OCI-LY3 (cell line): ENCODE measurements at regions not wholly inside any gene's neighbourhood (a gene's known extent, or its start where the extent isn't known, plus 50 kb on each side); places are given as distances from the start of the nearest gene placed in this dataset.

Source experiments
- H2AFZ ChIP-seq: fragments of 200-600, 300-600 bp; shearing (Covaris generic); 2 replicates; pipeline ENCODE4 v1.6.0; 2014; ENCODE audit warnings: antibody characterized with exemption, low read depth, low read length
- H3K27ac ChIP-seq: fragments of 200-600, 300-600 bp; sonication (generic); 2 replicates; pipeline ENCODE4 v1.5.1; 2014; ENCODE audit warnings: mild to moderate bottlenecking, low read length, moderate library complexity, mixed read lengths
- H3K27me3 ChIP-seq: fragments of 200-600, 300-600 bp; sonication (generic); 2 replicates; pipeline ENCODE4 v1.6.1; 2014; ENCODE audit warnings: low read depth, low read length, mixed read lengths
- H3K36me3 ChIP-seq: fragments of 200-600, 300-600 bp; sonication (generic); replicated peaks from 2 replicates; pipeline ENCODE3; 2014; ENCODE audit warnings: low read depth, low read length, mixed read lengths
- H3K4me1 ChIP-seq: fragments of 300-600, 200-600 bp; sonication (generic); 2 replicates; pipeline ENCODE4 v1.6.1; 2014; ENCODE audit warnings: low read length, mixed read lengths
- H3K4me2 ChIP-seq: fragments of 200-600, 300-600 bp; sonication (generic); 2 replicates; pipeline ENCODE4 v1.6.1; 2014; ENCODE audit warnings: low read length, mixed read lengths
- H3K4me3 ChIP-seq: fragments of 300-600, 200-600 bp; sonication (generic); 2 replicates; pipeline ENCODE4 v1.5.1; 2014; ENCODE audit warnings: antibody characterized with exemption, mild to moderate bottlenecking, low read length, moderate library complexity
- H3K79me2 ChIP-seq: fragments of 300-600, 200-600 bp; shearing (Covaris generic); 2 replicates; pipeline ENCODE4 v1.6.1; 2014; ENCODE audit warnings: mild to moderate bottlenecking, low read length, mixed read lengths
- H3K9ac ChIP-seq: fragments of 300-600, 200-600 bp; shearing (Covaris generic); 2 replicates; pipeline ENCODE4 v1.6.0; 2014; ENCODE audit warnings: mild to moderate bottlenecking, low read length, moderate library complexity
- H3K9me3 ChIP-seq: fragments of 200-600, 300-600 bp; shearing (Covaris generic); 2 replicates; pipeline ENCODE4 v1.6.1; 2014; ENCODE audit warnings: low read length, mixed read lengths; ENCODE audit not compliant: insufficient read depth
- H4K20me1 ChIP-seq: fragments of 200-600, 300-600 bp; sonication (generic); 2 replicates; pipeline ENCODE4 v1.6.1; 2016; ENCODE audit warnings: low read length, mixed read lengths; ENCODE audit not compliant: insufficient read depth
- CTCF ChIP-seq: fragments of 200-600, 300-600 bp; sonication (generic); IDR thresholded peaks from 2 replicates; pipeline ENCODE4 v1.5.1; 2014; ENCODE audit warnings: antibody characterized with exemption, low read length, low read depth
- EZH2phosphoT487 ChIP-seq: fragments of 200-600 bp; shearing (Covaris generic); IDR thresholded peaks from 2 replicates; pipeline ENCODE4 v1.6.1; 2018; ENCODE audit warnings: antibody characterized with exemption, mixed run types, low read depth

- Histone ChIP-seq H3K4me2 (no peak overlapping the region), H3K9ac (no peak overlapping the region), H3K36me3 (no peaks in the 10 kb centered on the region), H3K27ac (no peak overlapping the region), H3K27me3 (no peaks in the 10 kb centered on the region), H3K9me3 (no peaks in the 10 kb centered on the region), H3K79me2 (no peaks in the 10 kb centered on the region), H2AFZ (no peak overlapping the region), H4K20me1 (no peaks in the 10 kb centered on the region), H3K4me3 (no peak overlapping the region), H3K4me1 (no peaks in the 10 kb centered on the region)
- TF ChIP-seq CTCF (no peak), EZH2phosphoT487 (no peak)
Observed at GRCh38 chr5:166088389-166089039, 2202.9 kb upstream of the WWC1 start.

- Histone ChIP-seq H3K4me3 (no peak overlapping the region), H3K9me3 (no peaks in the 10 kb centered on the region), H3K4me2 (no peak overlapping the region), H3K36me3 (no peaks in the 10 kb centered on the region), H2AFZ (no peak overlapping the region), H4K20me1 (no peaks in the 10 kb centered on the region), H3K27me3 (no peaks in the 10 kb centered on the region), H3K27ac (no peak overlapping the region), H3K4me1 (no peaks in the 10 kb centered on the region), H3K79me2 (no peaks in the 10 kb centered on the region), H3K9ac (no peak overlapping the region)
- no peak for TF ChIP-seq EZH2phosphoT487
- no peak for TF ChIP-seq CTCF
Observed at GRCh38 chr5:166091931-166092330, 2199.5 kb upstream of the WWC1 start.

GRCh38 chr5:166093312-166093711 lies 2198.1 kb upstream of the WWC1 start:
- Histone ChIP-seq H3K27ac (no peak overlapping the region), H4K20me1 (no peaks in the 10 kb centered on the region), H3K79me2 (no peaks in the 10 kb centered on the region), H3K9ac (no peak overlapping the region), H3K4me3 (no peak overlapping the region), H3K36me3 (no peaks in the 10 kb centered on the region), H3K4me2 (no peak overlapping the region), H3K9me3 (no peaks in the 10 kb centered on the region), H3K27me3 (no peaks in the 10 kb centered on the region), H2AFZ (no peak overlapping the region), H3K4me1 (no peaks in the 10 kb centered on the region)
- no peak for TF ChIP-seq EZH2phosphoT487
- no peak for TF ChIP-seq CTCF

GRCh38 chr5:166102947-166103346 lies 2188.5 kb upstream of the WWC1 start:
- Histone ChIP-seq H3K9me3 (no peaks in the 10 kb centered on the region), H3K9ac (no peak overlapping the region), H3K4me2 (no peak overlapping the region), H3K27me3 (no peaks in the 10 kb centered on the region), H4K20me1 (no peaks in the 10 kb centered on the region), H2AFZ (no peak overlapping the region), H3K79me2 (no peaks in the 10 kb centered on the region), H3K4me1 (no peaks in the 10 kb centered on the region), H3K4me3 (no peak overlapping the region), H3K27ac (no peak overlapping the region), H3K36me3 (no peaks in the 10 kb centered on the region)
- TF ChIP-seq EZH2phosphoT487: no peak
- TF ChIP-seq CTCF: no peak
